ENCODE measurements at regions not wholly inside any gene's neighbourhood (a gene's known extent, or its start where the extent isn't known, plus 50 kb on each side); places are given as distances from the start of the nearest gene placed in this dataset.

GRCh38 chr12:89983622-89984021 is 275.0 kb upstream of the ATP2B1 start:
- Mint-ChIP-seq H3K27me3 (ENCODE audit: low read depth) (no peaks in the 10 kb centered on the region), H3K27ac (no peak overlapping the region), H3K4me1 (peaks cover 22% of the 10 kb centered on the region), H3K4me3 (no peak overlapping the region), H3K9me3 (no peaks in the 10 kb centered on the region), H3K36me3 (ENCODE audit: low read depth) (no peaks in the 10 kb centered on the region)
- TF ChIP-seq, protein P1, sequence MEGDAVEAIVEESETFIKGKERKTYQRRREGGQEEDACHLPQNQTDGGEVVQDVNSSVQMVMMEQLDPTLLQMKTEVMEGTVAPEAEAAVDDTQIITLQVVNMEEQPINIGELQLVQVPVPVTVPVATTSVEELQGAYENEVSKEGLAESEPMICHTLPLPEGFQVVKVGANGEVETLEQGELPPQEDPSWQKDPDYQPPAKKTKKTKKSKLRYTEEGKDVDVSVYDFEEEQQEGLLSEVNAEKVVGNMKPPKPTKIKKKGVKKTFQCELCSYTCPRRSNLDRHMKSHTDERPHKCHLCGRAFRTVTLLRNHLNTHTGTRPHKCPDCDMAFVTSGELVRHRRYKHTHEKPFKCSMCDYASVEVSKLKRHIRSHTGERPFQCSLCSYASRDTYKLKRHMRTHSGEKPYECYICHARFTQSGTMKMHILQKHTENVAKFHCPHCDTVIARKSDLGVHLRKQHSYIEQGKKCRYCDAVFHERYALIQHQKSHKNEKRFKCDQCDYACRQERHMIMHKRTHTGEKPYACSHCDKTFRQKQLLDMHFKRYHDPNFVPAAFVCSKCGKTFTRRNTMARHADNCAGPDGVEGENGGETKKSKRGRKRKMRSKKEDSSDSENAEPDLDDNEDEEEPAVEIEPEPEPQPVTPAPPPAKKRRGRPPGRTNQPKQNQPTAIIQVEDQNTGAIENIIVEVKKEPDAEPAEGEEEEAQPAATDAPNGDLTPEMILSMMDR (IDR thresholded peaks at IDR 0.05; ENCODE audit: unreplicated experiment in 3 of 3) = no peak

- Mint-ChIP-seq H3K4me3 (no peak overlapping the region), H3K27ac (peak overlapping the region; percentile 77 to 79 (median 78)), H3K4me1 (peaks cover 40% of the 10 kb centered on the region), H3K36me3 (ENCODE audit: low read depth) (no peaks in the 10 kb centered on the region), H3K27me3 (ENCODE audit: low read depth) (no peaks in the 10 kb centered on the region), H3K9me3 (no peaks in the 10 kb centered on the region)
- TF ChIP-seq, protein P1 (IDR thresholded peaks at IDR 0.05; ENCODE audit: unreplicated experiment in 3 of 3) = no peak
Observed at GRCh38 chr12:89980236-89980635, 271.6 kb upstream of the ATP2B1 start.

DNA sequence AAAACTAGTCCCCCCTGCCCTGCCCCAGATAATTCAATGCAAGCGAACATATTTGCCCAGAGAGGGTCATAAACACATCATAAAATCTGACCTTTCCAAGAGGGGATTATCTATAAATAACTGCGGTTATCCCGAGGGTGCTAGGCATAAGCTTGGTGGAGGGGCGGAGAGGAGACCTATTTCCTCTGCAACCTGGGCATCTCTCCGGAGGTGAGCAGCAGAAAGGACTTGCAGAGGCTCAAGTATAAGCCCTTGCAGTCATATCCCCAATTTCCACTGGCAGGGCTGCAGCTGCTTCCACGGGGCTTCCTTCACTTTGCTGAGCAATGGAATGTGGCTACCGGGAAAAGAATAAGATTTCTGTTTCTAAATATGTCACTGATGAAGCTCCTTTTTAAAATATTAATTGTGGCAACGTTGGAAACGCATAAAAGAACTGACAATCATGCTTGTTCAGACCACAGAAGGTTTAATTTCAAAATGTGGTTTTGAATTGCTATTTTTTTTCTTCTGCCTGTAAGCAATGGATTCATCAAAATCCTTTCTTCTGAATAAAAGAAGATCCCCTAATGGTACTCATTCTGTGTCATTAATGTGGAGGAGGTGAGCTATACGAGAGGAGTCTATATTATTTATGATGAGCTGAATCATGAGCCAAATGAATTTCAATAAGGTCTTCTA is 268.9 kb upstream of the ATP2B1 start:
- H3K27me3 Mint-ChIP-seq (ENCODE audit: low read depth) = no peaks in the 10 kb centered on the region
- no peaks in the 10 kb centered on the region for H3K36me3 Mint-ChIP-seq (ENCODE audit: low read depth)
- TF ChIP-seq, protein P1 (IDR thresholded peaks at IDR 0.05; ENCODE audit: unreplicated experiment in 3 of 3) = no peak
- no peak overlapping the region for H3K4me3 Mint-ChIP-seq
- no peaks in the 10 kb centered on the region for H3K9me3 Mint-ChIP-seq
- H3K27ac Mint-ChIP-seq = peak overlapping the region; percentile 23 to 79 (median 68)
- H3K4me1 Mint-ChIP-seq = peaks cover 40% of the 10 kb centered on the region

DNA sequence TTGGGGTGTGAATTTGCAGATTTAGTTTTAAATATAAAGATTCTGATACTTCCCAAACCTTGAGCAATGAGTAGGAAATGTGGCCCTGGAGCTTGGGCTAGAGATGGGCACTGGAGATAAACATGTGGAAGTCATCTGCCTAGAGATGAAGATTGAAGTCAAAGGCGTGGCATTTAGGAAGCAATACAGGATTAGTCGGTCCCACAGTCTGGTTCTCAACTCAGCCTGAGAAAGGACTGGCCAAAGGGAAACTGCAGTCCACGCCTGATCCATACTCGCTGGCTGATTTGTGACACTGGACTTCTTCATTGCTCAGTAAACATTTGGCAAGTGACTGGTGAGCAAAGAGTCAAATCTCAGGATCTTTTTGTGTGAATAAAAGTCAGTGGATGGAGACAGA is 268.2 kb upstream of the ATP2B1 start:
- H3K4me1 Mint-ChIP-seq = peaks cover 39% of the 10 kb centered on the region
- no peaks in the 10 kb centered on the region for H3K27me3 Mint-ChIP-seq (ENCODE audit: low read depth)
- peak overlapping the region; percentile 24 to 79 (median 68) for H3K27ac Mint-ChIP-seq
- H3K36me3 Mint-ChIP-seq (ENCODE audit: low read depth) = no peaks in the 10 kb centered on the region
- TF ChIP-seq, protein P1 (IDR thresholded peaks at IDR 0.05; ENCODE audit: unreplicated experiment in 3 of 3) = no peak
- H3K9me3 Mint-ChIP-seq = no peaks in the 10 kb centered on the region
- no peak overlapping the region for H3K4me3 Mint-ChIP-seq

DNA sequence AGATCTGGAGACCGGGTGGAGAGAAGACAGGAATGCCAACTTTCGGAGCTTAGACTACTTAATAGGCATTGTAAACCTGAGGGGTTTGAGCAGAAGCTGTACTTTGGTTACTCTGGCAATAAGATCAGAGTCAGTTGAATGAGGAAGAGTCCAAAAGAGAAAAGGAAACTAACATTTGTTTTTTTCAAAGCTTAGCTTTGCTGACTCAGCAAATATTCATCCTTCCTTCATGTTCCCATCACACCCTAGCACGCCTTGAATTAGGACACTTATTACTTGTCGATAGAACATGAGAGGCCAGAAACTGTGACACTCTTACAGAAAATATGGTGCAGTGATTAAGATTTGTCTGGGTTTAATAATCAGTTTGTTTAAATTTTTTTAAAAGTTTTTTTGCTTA is 266.9 kb upstream of the ATP2B1 start:
- peaks cover 30% of the 10 kb centered on the region for H3K4me1 Mint-ChIP-seq

More for the DNA sequence above, 266.9 kb upstream of the ATP2B1 start:
- Mint-ChIP-seq H3K27me3 (ENCODE audit: low read depth) (no peaks in the 10 kb centered on the region), H3K27ac (peak overlapping the region in 1 of 3 experiments; percentile 4), H3K36me3 (ENCODE audit: low read depth) (no peaks in the 10 kb centered on the region), H3K4me3 (no peak overlapping the region), H3K9me3 (no peaks in the 10 kb centered on the region)
- TF ChIP-seq, protein P1 (IDR thresholded peaks at IDR 0.05; ENCODE audit: unreplicated experiment in 3 of 3) = no peak

Measured in nephron (organoid).